Dedifferentiated amniotic fluid mesenchymal stem cell (primary cell): ENCODE measurements at regions not wholly inside any gene's neighbourhood (a gene's known extent, or its start where the extent isn't known, plus 50 kb on each side); places are given as distances from the start of the nearest gene placed in this dataset.

Source experiments
- DNase-seq: peaks from one replicate; pipeline ENCODE4 v3.0.0-alpha.2; 2016; ENCODE audit errors: extremely low spot score

- DNase-seq, result no peak
Observed at GRCh38 chr21:32134441-32135130, 144.3 kb downstream of the MIS18A start.

- no peak for DNase-seq
Observed at GRCh38 chr21:32132881-32133280, 146.0 kb downstream of the MIS18A start.

- DNase-seq, result no peak
Observed at GRCh38 chr21:32132409-32132808, 146.4 kb downstream of the MIS18A start.

DNA sequence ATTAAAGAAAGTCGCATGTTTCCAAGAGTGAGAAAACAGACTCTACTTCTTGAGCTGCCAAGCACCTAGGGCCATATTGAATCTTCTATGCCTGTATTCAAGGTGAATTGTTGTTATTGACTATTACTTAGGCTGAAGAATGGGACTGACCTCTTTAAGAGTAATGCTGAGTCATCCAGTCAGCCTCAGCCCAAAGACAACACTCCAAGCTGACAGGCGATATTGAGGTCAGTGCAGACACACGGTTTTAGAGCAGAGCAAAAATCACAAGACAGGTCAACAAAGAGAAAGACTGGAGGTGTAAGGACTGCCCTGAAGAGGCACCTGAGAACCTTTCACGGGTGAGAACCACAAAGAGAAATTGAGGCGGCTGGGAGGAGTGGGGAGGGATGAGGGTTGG, 146.9 kb downstream of the MIS18A start:
- no peak for DNase-seq

- DNase-seq, result no peak
Observed at GRCh38 chr21:32131164-32131563, 147.7 kb downstream of the MIS18A start.

DNA sequence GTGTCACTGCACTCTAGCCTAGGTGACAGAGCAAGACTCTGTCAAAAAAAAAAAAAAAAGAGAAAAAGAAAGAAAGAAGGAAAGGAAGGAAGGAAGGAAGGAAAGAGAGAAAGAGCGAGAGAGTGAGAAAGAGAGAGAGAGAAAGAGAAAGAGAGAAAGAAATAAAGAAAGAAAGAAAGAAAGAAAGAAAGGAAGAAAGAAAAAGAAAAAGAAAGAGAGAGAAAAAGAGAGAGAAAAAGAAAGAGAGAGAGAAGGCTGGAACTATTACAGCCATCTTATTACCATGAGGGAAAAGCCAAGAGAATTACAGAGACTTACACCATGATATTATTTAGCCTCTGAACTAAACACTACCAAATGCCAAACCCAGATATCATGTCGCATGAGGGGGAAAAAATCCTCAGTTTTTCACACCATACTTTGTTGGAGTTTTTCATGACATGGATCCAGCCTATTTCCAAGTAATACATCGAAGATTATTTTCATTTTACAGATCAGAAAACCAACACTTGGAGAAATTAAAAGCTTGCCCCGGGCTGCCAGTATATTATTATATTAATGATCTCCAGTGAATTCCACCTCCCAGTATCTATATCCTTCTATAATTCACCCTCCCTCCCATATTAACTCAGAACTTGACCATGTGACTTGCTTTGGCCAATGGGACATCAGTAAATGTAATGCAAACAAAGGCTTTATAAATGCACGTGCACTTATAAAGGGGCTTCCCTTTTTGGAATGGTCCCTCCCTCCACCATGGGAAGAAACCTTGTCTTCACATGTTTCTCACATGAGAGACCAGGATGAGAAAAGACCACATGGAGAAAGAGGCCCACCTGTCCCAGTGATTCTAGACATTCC, 148.6 kb downstream of the MIS18A start:
- no peak for DNase-seq

- DNase-seq, result no peak
Observed at GRCh38 chr21:32127081-32127480, 151.8 kb downstream of the MIS18A start.

- DNase-seq, result no peak
Observed at GRCh38 chr21:32122082-32122481, 156.8 kb downstream of the MIS18A start.

DNA sequence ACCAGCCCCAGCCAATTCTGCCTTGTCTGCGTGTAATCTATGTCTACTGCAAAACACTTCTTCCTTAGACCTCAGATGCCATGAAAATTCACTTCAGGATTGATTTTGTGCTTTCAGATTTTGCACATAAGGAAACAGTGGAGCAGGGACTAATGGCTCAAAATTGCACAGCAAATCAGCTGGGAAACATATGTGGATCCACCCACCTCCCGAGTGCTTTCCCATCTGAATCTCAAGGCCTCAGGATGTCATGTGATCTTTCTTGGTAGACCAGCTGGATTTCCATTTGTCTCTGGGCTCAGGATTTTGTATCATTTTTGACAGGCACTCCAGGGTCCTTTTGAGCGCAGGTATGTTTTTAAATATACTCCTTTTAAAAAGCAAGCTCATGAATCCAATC, 158.6 kb downstream of the MIS18A start:
- DNase-seq, result no peak

GRCh38 chr21:32119811-32120210, 159.0 kb downstream of the MIS18A start:
- DNase-seq, result no peak

- no peak for DNase-seq
Observed at GRCh38 chr21:32119389-32119788, 159.5 kb downstream of the MIS18A start.

GRCh38 chr21:32114419-32115035, 164.3 kb downstream of the MIS18A start:
- DNase-seq, result no peak

- DNase-seq, result no peak
Observed at GRCh38 chr21:32113486-32113885, 165.4 kb downstream of the MIS18A start.

DNA sequence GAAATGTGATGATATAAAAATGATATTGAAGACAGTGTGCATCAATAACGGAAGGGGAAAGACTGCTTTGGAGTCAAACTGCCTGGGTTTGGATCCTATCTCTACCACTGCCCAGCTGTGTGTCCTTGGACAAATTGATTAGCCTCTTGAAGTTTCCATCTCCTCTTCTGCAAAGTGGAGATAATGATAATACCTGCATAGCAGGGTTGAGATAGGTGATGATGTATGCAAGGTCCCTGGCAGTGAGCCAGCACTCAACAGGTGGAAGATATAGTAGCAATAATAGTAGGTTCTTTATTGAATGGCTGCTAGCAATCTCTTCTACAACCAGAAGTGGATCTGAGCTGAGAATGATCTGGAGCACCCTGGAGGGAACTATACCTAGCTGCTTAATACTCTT, 166.7 kb downstream of the MIS18A start:
- no peak for DNase-seq

GRCh38 chr21:32108566-32108965, 170.3 kb downstream of the MIS18A start:
- DNase-seq, result no peak

DNA sequence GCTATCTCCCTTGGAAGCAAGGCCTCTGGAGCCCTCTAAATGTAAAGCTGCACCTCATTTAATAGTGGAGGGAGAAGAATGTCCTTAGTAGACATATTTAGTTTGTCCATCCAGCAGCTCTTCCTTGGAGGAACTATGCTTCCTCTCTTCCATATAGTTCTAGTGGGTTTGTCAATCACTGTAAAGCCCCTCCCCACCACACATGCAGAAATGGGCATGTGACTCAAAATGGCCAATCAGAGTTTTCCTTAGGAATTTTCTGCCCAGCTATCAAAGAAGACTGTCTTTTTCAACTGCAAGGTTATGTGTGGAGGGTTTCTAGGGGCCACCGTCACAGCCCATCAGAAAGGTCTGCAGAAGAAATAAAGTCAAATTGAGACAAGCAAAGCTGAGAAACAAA, 175.5 kb downstream of the MIS18A start:
- DNase-seq, result no peak

DNA sequence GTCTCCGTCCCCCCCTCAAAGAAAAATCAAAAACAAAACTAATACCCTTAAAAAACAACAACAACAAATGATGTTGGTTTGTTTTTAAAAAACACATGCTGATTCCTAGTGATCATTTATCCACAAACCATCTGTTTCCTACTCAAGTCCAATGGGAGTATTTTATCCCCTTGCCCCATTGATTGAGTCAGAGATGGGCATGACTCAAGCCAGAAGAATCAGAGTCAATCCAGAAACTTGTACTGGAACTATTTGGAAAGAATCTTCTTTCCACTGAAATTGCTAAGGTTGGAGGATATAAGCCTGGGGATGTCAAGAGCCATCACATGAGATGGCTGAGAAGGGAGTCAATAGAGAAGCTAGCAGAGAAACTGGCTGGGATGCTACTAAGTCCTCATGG, 176.4 kb downstream of the MIS18A start:
- no peak for DNase-seq

DNA sequence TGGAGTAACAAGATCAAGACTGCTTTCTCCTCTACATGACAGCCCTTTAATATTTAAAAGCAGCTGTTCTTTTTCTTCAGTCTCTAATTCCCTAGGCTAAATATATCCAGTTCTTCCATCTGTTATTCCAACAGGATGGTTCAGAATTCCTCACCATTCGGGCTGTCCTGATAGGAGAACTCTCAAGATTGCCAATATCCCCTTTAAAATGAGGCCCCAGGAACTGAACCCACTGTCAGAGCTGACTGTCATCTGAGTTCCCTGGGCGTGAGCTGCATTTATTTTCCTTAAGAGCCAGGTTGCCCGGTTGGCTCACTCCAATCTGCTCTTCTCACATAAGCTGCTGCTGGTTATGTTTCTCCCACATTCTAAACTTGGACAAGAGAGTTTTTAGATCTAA, 177.6 kb downstream of the MIS18A start:
- no peak for DNase-seq

- no peak for DNase-seq
Observed at GRCh38 chr21:32100423-32100822, 178.4 kb downstream of the MIS18A start.

DNA sequence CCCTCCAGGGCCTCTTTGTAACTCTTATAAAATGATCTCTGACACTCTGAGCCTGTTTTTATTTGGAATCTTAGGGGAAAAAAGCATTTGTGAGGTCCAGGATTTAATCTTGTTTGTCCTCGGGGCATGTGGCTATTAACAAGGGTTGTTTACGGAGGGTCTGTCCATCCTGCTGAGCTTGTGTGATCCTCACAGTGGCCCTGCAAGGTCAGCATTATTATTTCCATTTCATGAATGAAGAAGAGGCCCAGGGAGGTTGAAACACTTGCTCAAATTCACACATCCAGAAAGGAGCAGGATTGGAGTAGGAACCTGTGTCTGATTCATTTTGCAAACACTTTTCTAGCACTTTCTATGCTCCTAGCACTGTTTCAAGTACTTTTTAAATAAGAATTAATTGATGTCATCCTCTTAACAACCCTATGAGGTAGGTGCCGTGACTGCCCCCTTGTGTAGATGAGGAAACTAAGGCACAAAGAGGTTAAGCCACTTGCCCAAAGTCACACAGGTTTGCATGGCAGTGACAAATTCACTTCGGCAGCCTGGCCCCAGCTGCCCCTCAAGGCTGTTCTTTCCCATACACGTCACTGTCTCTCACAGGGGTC, 178.9 kb downstream of the MIS18A start:
- no peak for DNase-seq

DNA sequence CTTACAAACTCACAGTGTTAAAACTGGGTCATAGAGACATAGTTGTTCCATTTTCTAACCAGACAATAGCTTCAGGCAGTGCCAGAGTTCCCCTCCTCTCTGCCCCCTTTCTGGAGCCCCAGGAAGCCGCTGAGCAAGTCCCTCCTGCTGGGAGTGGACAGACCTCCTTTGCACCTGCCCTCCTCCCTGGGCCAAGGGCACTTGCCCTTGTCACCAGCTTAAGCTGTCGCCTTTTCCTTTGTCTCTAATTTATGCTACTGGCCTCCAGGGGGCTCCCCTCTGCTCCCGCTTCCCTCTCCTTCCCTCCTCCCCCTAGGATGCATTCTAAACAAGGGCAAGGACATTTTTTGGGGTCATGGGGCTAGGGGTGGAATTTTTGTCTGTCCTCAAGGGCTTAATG, 182.4 kb downstream of the MIS18A start:
- no peak for DNase-seq

- no peak for DNase-seq
Observed at GRCh38 chr21:32094804-32095203, 184.0 kb downstream of the MIS18A start.
